GM18858 (cell line): ENCODE measurements at regions not wholly inside any gene's neighbourhood (a gene's known extent, or its start where the extent isn't known, plus 50 kb on each side); places are given as distances from the start of the nearest gene placed in this dataset.
"Not testable (repeated sequence)": the region's sequence is repeated elsewhere in the genome, so short reads cannot be mapped to it uniquely, and the experiment has no call there.

Experiments
- ATAC-seq: cut with Tn5 transposase; IDR thresholded peaks from one replicate; pipeline ENCODE4 v1.9.1; 2021; ENCODE audit not compliant: unreplicated experiment

DNA sequence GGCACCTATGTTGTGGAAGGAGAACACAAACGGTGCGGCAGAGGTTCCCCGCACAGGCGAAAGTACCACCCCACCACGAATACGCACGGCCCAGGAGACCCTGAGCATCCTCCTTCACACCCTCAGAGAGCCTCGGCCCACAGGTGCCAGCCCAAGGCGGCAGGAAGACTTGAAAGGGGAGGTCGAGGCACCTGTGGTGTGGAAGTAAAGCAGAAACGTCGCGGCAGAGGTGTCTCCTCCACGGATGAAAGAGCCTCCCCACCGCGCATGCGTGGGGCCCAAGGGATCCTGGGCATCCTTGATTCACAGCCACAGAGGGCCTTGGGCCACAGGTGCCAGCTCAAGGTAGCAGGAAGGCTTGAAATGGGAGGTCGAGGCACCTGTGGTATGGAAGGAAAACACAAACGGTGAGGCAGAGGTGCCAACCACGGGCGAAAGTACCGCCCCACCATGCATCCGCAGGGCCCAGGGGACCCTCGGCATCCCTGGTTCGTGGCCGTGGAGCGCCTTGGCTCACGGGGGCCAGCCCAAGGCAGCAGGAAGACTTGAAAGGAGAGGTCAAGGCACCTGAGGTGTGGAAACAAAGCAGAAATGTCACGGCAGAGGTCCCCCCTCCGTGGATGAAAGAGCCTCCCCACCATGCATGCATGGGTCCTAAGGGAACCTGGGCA lies 380.1 kb downstream of the ALG10 start:
- no peak for ATAC-seq

DNA sequence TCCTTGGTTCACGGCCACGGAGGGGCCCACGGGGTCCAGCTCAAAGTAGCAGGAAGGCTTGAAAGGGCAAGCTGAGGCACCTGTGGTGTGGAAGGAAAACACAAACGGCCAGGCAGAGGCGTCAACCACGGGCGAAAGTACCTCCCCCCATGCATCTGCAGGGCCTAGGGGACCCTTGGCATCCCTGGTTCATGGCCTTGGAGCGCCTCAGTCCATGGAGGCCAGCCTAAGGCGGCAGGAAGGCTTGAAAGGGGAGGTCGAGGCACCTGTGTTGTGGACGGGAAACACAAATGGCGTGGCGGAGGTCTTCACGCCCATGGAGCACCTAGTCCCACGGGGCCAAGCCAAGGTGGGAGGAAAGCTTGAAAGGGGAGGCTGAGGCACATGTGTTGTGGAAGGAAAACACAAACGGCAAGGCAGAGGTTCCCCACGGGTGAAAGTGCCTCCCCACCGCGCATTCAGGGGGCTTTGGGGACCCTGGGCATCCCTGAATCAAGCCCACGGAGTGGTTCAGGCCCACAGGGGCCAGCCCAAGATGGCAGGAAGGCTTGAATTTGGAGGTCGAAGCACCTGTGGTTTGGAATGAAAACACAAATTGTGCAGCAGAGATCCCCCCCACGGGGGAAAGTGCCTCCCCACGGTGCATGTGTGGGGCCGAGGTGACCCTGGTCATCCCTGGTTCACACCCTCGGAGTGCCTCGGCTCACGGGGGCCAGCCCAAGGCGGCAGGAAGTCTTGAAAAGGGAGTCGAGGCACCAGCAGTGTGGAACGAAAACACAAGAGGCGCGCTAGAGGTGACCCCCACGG lies 380.8 kb downstream of the ALG10 start:
- ATAC-seq: no peak

GRCh38 chr12:34403706-34404376 lies 381.5 kb downstream of the ALG10 start:
- ATAC-seq: no peak

- ATAC-seq: no peak
These were observed 382.3 kb downstream of the ALG10 start for GRCh38 chr12:34404377-34405285.

DNA sequence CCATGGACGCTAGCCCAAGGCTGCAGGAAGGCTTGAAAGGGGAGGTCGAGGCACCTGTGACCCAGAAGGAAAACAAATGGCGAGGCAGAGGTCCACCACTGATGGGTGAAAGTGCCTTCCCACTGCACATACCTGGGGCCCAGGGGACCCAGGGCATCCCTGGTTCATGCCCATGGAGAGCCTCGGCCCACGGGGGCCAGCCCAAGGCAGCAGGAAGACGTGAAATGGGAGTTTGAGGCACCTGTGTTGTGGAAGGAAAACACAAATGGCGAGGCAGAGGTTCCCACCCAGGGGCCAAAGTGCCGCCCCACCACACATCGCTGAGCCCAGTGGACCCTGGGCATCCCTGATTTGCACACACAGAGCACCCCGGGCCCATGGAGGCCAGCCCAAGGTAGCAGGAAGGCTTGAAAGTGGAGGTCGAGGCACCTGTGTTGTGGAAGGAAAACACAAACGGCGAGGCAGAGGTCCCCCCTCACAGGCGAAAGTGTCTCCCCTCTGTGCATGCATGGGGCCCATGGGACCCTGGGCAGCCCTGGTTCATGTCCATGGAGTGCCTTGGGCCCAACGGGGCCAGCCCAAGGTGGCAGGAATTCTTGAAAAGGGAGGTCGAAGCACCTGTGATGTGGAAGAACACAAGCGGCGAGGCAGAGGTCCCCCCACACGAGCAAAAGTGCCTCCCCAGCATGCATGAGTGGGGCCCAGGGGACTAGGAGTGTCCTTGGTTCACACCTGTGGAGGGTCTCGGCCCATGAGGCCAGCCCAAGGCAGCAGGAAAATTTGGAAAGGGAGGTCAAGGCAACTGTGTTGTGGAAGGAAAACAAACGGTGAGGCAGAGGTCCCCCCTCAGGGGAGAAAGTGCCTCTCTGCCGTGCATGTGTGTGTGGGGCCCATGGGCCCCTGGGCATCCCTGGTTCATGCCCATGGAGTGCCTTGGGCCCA lies 383.3 kb downstream of the ALG10 start:
- ATAC-seq: no peak

- ATAC-seq: no peak
These were observed 384.1 kb downstream of the ALG10 start for GRCh38 chr12:34406228-34406995.

DNA sequence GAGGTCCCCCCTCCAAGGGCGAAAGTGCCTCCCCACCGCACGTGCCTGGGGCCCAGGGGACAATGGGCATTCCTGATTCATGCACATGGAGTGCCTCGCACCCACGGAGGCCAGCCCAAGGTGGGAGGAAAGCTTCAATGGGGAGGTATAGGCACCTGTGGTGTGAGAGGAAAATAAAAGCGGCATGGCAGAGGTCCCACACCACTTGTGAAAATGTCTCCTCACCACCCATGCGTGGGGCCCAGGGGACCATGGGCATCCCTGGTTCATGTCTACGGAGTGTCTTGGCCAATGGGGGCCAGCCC lies 384.7 kb downstream of the ALG10 start:
- no peak for ATAC-seq

- ATAC-seq: no peak
These were observed 385.5 kb downstream of the ALG10 start for GRCh38 chr12:34407813-34408212.

GRCh38 chr12:34431509-34431908 lies 409.2 kb downstream of the ALG10 start:
- ATAC-seq: not testable (repeated sequence)
